Tibial nerve (tissue), 4 donors: ENCODE measurements at regions not wholly inside any gene's neighbourhood (a gene's known extent, or its start where the extent isn't known, plus 50 kb on each side); places are given as distances from the start of the nearest gene placed in this dataset.

ENCODE experiments used
- EP300 ChIP-seq, 2 donors: sonication (generic); formaldehyde crosslinking; IDR thresholded peaks; one replicate each; pipeline ENCODE4 v1.6.1; 2017; ENCODE audit warnings: antibody characterized with exemption in 2 of 2, mild to moderate bottlenecking in 1 of 2
- POLR2A ChIP-seq, 2 donors: fragments of 450-650 bp; IDR thresholded peaks; one replicate each; pipeline ENCODE4 v1.6.1; 2017; ENCODE audit warnings: antibody characterized with exemption in 2 of 2, mild to moderate bottlenecking in 2 of 2, moderate library complexity in 2 of 2
- TF ChIP-seq, protein P1 (sequence below), 5 experiments: fragments of 200-600 bp in 3 of 5; fragments of 450-650 bp in 2 of 5; sonication (generic) in 3 of 5; IDR thresholded peaks; one replicate each; pipeline ENCODE4 v1.5.1; 2016 to 2019; ENCODE audit warnings: antibody characterized with exemption in 5 of 5, mild to moderate bottlenecking in 3 of 5, moderate library complexity in 2 of 5

DNA sequence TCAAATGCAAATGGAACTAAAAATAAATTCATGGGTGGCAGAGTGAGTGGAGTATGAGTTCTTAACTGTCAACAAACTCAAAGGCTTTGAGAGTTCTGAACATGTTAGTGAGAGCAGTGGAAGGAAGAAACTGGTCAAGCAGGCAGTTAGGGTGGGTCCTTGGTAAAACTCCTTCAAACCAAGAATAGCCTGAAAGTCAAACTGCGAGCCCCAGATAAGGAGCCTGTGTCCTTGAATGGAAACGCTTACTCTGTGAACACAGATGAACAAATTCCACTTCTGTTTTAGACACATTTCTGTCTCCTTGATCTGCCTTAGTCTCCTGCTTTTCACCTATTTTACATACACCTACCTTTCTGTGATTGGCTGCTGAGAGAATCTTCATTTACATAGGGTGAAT lies 129.4 kb upstream of the PCDH18 start:
- no peak for TF ChIP-seq EP300 (IDR thresholded peaks at IDR 0.05)
- no peak for TF ChIP-seq POLR2A (IDR thresholded peaks at IDR 0.05)
- TF ChIP-seq, protein P1, sequence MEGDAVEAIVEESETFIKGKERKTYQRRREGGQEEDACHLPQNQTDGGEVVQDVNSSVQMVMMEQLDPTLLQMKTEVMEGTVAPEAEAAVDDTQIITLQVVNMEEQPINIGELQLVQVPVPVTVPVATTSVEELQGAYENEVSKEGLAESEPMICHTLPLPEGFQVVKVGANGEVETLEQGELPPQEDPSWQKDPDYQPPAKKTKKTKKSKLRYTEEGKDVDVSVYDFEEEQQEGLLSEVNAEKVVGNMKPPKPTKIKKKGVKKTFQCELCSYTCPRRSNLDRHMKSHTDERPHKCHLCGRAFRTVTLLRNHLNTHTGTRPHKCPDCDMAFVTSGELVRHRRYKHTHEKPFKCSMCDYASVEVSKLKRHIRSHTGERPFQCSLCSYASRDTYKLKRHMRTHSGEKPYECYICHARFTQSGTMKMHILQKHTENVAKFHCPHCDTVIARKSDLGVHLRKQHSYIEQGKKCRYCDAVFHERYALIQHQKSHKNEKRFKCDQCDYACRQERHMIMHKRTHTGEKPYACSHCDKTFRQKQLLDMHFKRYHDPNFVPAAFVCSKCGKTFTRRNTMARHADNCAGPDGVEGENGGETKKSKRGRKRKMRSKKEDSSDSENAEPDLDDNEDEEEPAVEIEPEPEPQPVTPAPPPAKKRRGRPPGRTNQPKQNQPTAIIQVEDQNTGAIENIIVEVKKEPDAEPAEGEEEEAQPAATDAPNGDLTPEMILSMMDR (IDR thresholded peaks at IDR 0.05) = no peak
